SU-DHL-6 (cell line): ENCODE measurements at regions not wholly inside any gene's neighbourhood (a gene's known extent, or its start where the extent isn't known, plus 50 kb on each side); places are given as distances from the start of the nearest gene placed in this dataset.

ENCODE experiments used
- CTCF ChIP-seq: fragments of 200-600 bp; sonication (generic); IDR thresholded peaks from one replicate; pipeline ENCODE4 v1.5.1; 2017; ENCODE audit warnings: antibody characterized with exemption, mild to moderate bottlenecking, low read length, moderate library complexity; ENCODE audit not compliant: insufficient read depth, poor library complexity, severe bottlenecking
- EZH2phosphoT487 ChIP-seq: fragments of 200-600 bp; sonication (generic), shearing (Covaris generic); conservative IDR thresholded peaks from 2 replicates; pipeline ENCODE4 v1.6.1; 2018; ENCODE audit warnings: mild to moderate bottlenecking, antibody characterized with exemption, low read length, moderate library complexity, mixed read lengths

GRCh38 chr12:28975564-28976340 is 173.3 kb upstream of the FAR2 start:
- TF ChIP-seq CTCF (no peak), EZH2phosphoT487 (no peak)
